Gastroesophageal sphincter (tissue), 3 donors: ENCODE measurements at regions not wholly inside any gene's neighbourhood (a gene's known extent, or its start where the extent isn't known, plus 50 kb on each side); places are given as distances from the start of the nearest gene placed in this dataset.

ENCODE experiments used
- CTCF ChIP-seq, 4 experiments: fragments of 200-600 bp in 2 of 4; fragments of 450-650 bp in 2 of 4; sonication (generic) in 1 of 4; IDR thresholded peaks; one replicate each; pipeline ENCODE4 v1.5.1; 2017 to 2019; ENCODE audit warnings: antibody characterized with exemption in 4 of 4, mild to moderate bottlenecking in 2 of 4, moderate library complexity in 2 of 4
- EP300 ChIP-seq: sonication (generic); formaldehyde crosslinking; IDR thresholded peaks from one replicate; pipeline ENCODE4 v1.6.1; 2017; ENCODE audit warnings: antibody characterized with exemption, mild to moderate bottlenecking
- POLR2A ChIP-seq, 2 donors: fragments of 450-650 bp; IDR thresholded peaks; one replicate each; pipeline ENCODE4 v1.6.1; 2017; ENCODE audit warnings: antibody characterized with exemption in 2 of 2, mild to moderate bottlenecking in 2 of 2, moderate library complexity in 1 of 2
- POLR2AphosphoS5 ChIP-seq: sonication (generic); formaldehyde crosslinking; IDR thresholded peaks from one replicate; pipeline ENCODE4 v1.6.1; 2017; ENCODE audit warnings: antibody characterized with exemption

GRCh38 chr11:110371084-110371483 is 58.7 kb upstream of the FDX1 start:
- TF ChIP-seq CTCF (IDR thresholded peaks at IDR 0.05): no peak
- no peak for TF ChIP-seq POLR2A (IDR thresholded peaks at IDR 0.05)
- TF ChIP-seq EP300: no peak
- no peak for TF ChIP-seq POLR2AphosphoS5
